Duodenal mucosa (tissue), 2 donors: ENCODE measurements at regions not wholly inside any gene's neighbourhood (a gene's known extent, or its start where the extent isn't known, plus 50 kb on each side); places are given as distances from the start of the nearest gene placed in this dataset.
"Not testable (repeated sequence)": the region's sequence is repeated elsewhere in the genome, so short reads cannot be mapped to it uniquely, and the experiment has no call there.

Experiments used
- H3K27ac ChIP-seq: one replicate; pipeline ENCODE4 v1.7.0; 2013; ENCODE audit warnings: low read depth, low read length
- H3K27me3 ChIP-seq, 2 donors: one replicate each; pipeline ENCODE4 v1.7.0; 2013; ENCODE audit warnings: low read length in 2 of 2, control low read depth in 1 of 2; ENCODE audit not compliant: insufficient read depth in 2 of 2, control insufficient read depth in 1 of 2
- H3K36me3 ChIP-seq, 2 donors: one replicate each; pipeline ENCODE4 v1.7.0; 2013; ENCODE audit warnings: low read length in 2 of 2, control low read depth in 1 of 2; ENCODE audit not compliant: insufficient read depth in 2 of 2, control insufficient read depth in 1 of 2
- H3K4me1 ChIP-seq, 2 donors: one replicate each; pipeline ENCODE4 v1.7.0; 2013; ENCODE audit warnings: low read length in 2 of 2, control low read depth in 1 of 2; ENCODE audit not compliant: insufficient read depth in 2 of 2, control insufficient read depth in 1 of 2
- H3K4me3 ChIP-seq, 2 donors: one replicate each; pipeline ENCODE4 v1.7.0; 2013; ENCODE audit warnings: low read length in 2 of 2, low read depth in 1 of 2
- H3K9ac ChIP-seq, 2 donors: one replicate each; pipeline ENCODE4 v1.7.0; 2013; ENCODE audit warnings: low read length in 2 of 2, low read depth in 1 of 2
- H3K9me3 ChIP-seq, 2 donors: one replicate each; pipeline ENCODE4 v1.7.0; 2013; ENCODE audit warnings: low read length in 2 of 2, control low read depth in 1 of 2; ENCODE audit not compliant: control insufficient read depth in 1 of 2

DNA sequence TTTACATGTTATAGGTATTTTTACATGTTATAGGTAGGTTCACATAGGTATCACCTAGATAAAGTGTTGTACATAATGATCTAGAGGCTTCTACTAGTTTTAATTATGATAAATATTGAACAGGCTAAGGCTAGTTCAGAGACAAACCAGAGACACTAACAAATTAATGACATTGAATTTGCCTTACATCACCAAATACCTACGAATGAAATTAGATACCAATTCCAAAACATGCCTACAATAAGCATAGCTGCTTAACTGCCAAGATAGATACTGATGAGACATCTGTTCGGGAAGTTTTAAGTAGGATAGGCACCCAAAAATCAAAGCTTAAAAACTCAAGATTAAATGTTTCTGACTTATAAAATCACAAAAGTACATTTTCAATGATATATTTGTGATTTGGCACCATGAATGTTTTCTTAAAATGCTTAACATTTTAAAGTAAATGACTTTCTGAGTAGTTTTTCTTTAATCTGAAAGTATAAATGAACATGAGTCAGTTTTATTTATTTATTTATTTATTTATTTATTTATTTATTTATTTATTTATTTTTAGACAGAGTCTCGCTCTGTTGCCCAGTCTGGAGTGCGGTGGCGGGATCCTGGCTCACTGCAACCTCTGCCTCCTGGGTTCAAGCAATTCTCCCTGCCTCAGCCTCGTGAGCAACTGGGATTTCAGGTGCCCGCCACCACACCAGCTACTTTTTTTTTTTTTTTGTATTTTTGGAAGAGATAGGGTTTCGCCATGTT lies 703.1 kb upstream of the ARRDC3 start:
- H3K4me3 ChIP-seq, result no peak overlapping the region
- no peaks in the 10 kb centered on the region for H3K4me1 ChIP-seq
- no peak overlapping the region for H3K9ac ChIP-seq

DNA sequence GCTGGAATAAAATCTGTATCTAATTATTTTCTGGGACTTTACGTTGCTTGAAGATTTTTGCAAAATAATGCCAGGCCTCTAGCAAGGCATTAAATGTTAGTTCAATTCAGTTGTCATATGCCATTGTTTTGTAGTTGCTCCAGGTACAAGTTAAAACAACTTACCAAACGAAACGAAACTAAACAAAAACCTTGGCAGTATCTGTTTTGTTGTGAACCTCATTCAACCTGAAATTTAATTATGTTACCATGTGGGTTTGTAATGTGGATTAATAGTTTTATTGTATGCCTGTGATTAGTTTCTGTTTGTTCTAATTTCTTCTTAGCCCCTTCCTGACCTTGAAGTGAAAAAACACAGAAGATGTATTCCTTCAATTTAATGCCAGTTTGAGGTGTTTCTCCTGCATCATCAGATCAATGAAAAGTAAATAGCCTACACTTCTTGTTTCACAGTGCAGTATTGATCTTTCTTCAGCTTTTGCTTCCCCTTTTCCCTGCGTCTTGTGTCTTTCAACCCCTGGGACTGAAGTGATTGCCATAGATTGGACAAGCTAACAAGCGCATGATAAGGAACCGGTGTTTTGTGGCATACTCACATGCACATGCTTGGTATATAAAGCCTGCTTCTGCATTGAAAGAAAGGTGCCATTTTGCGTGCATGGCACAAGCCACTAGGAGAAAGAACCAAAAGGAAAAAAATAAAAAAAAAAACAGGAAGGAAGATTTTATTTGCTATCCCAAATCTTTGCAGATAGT lies 699.0 kb upstream of the ARRDC3 start:
- no peaks in the 10 kb centered on the region for H3K27me3 ChIP-seq
- no peaks in the 10 kb centered on the region for H3K9me3 ChIP-seq
- no peaks in the 10 kb centered on the region for H3K4me1 ChIP-seq
- no peak overlapping the region for H3K27ac ChIP-seq
- no peak overlapping the region for H3K4me3 ChIP-seq
- H3K36me3 ChIP-seq, result no peaks in the 10 kb centered on the region
- no peak overlapping the region for H3K9ac ChIP-seq

More for the DNA sequence above, 703.1 kb upstream of the ARRDC3 start:
- no peaks in the 10 kb centered on the region for H3K36me3 ChIP-seq
- no peak overlapping the region for H3K27ac ChIP-seq
- H3K27me3 ChIP-seq, result no peaks in the 10 kb centered on the region
- H3K9me3 ChIP-seq, result no peaks in the 10 kb centered on the region

DNA sequence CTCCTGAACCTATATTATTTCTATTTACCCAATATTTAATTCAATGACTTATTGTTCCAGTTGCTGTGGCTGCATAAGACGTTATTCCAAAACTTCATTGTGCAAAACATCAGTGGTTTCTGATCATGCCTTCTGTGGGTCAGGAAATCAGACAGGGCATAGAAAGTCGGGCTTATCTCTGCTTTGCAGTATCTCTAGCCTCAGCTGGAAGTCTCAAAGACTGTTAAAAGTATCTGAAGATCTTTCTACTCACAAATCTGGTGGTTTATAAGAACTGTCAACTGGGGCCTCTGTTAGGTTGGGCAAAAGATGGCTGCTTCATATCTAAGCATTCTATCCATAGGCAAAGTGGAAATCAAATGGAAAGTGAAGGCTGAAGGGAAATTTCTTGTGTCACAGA lies 687.7 kb upstream of the ARRDC3 start:
- Histone ChIP-seq H3K27me3 (no peaks in the 10 kb centered on the region), H3K36me3 (no peaks in the 10 kb centered on the region), H3K9ac (no peak overlapping the region), H3K4me3 (no peak overlapping the region), H3K4me1 (no peaks in the 10 kb centered on the region), H3K9me3 (peaks cover 2 to 9% of the 10 kb centered on the region in 2 donors), H3K27ac (no peak overlapping the region)

DNA sequence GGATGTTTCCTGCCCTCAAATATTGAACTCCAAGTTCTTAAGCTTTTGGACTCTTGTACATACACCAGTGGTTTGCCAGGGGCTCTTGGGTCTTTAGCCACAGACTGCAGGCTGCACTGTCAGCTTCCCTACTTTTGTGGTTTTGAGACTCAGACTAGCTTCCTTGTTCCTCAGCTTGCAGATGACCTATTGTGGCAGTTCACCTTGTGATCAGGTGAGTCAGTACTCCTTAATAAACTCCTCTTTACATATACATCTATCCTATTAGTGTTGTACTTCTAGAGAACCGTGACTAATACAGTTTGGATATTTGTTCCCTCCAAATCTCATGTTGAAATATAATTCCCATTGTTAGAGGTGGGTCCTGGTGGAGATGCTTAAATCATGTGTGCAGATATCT lies 681.9 kb upstream of the ARRDC3 start:
- Histone ChIP-seq H3K4me3 (no peak overlapping the region), H3K27me3 (no peaks in the 10 kb centered on the region), H3K9me3 (peaks cover 5 to 28% of the 10 kb centered on the region in 2 donors), H3K4me1 (no peaks in the 10 kb centered on the region), H3K27ac (no peak overlapping the region), H3K9ac (no peak overlapping the region), H3K36me3 (no peaks in the 10 kb centered on the region)

DNA sequence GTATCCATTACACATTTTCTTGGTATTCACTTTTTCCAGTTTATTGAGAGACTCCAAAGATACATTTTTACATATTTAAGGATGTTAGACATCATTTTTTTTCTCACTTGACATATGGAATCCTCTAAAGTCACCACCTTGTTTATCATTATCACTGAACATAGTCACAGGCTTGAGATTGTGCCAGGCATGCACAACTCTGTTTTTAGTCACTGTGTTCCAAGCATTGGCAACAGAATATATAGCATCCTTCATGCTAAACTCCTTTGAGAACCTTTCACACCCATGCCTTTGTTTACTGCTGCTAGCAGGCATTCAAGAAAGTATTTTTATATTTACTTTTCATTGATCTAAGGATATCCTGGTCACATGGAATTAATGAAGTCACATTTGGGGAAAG lies 668.6 kb upstream of the ARRDC3 start:
- Histone ChIP-seq H3K36me3 (no peaks in the 10 kb centered on the region), H3K27ac (no peak overlapping the region), H3K9ac (no peak overlapping the region), H3K9me3 (peaks cover 0 to 3% of the 10 kb centered on the region in 2 donors), H3K4me3 (no peak overlapping the region), H3K4me1 (no peaks in the 10 kb centered on the region), H3K27me3 (no peaks in the 10 kb centered on the region)

DNA sequence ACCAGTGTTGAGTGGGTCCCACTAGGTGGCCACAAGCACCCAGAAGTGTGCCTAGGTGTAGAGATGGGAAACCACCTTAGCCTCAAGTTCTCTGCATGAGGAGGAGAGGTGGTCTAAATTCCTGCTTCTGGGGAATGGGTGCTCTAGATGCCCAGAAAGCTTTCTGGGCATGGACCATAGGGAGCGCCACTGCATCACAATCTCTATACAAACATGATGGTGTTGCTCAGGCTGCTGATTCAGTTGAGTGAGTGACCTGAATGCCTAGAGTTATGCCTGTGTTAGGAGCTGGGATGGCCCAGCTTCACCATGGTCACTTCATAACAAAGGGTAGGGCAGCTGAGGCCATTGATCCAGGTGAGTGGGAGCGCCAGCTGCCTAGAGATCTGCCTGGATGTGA lies 667.9 kb upstream of the ARRDC3 start:
- Histone ChIP-seq H3K4me3 (no peak overlapping the region), H3K4me1 (no peaks in the 10 kb centered on the region), H3K9me3 (peaks cover 0 to 3% of the 10 kb centered on the region in 2 donors), H3K36me3 (no peaks in the 10 kb centered on the region), H3K9ac (no peak overlapping the region), H3K27ac (no peak overlapping the region), H3K27me3 (no peaks in the 10 kb centered on the region)

DNA sequence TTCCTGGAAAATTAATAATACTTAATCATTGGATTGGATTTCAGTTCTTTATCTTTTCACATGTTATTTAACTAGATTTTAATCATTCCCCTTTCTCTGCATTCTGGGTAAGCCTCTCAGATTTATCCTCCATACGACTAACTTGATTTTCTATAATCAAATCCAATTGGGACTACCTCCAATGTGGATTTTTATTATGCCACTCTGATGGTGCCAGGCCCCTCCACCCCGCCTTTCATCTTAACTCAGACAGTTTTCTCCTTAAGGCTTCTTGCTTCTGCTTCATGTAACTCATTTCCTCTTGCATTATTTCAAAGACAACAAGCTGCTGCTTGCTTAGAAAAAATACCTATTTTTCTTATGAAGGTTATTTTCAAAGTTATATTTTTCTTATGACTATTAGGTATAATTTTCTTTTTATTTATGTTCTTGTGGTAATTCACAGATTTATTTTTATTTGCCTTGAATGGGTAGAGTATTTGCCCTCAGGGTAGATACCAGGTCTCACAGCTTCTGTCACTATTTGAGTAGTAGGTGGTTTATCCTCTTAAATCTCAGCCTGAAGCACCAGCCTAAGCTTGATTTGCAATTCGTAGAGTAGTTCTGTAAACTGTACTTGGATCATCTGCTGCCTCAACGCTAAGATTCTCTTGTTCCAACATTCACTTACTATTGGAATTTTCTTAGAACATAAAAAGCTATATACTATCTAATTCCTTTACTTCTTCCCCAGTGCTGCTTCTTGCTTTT lies 659.0 kb upstream of the ARRDC3 start:
- H3K4me3 ChIP-seq, result no peak overlapping the region
- no peaks in the 10 kb centered on the region for H3K36me3 ChIP-seq
- H3K4me1 ChIP-seq, result no peaks in the 10 kb centered on the region
- no peak overlapping the region for H3K27ac ChIP-seq
- no peak overlapping the region for H3K9ac ChIP-seq
- H3K9me3 ChIP-seq, result no peaks in the 10 kb centered on the region
- no peaks in the 10 kb centered on the region for H3K27me3 ChIP-seq

DNA sequence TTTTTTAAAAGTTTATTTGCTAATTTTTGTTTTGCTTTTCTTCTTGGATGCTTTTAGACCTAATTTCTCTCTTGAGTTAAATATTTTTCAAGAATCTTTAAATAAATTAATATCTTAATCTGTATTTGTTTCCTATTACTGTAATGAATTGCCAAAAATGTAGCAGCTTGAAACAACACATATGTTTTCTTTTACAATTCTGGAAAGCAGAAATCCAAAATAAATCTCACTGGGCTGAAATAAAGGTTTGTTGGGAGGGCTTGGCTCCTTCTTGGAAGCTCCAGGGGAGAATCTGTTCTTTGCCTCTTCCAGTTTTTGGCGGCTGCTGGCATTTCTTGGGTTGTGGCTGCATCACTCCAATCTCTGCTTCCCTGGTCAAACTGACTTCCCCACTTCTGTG lies 658.1 kb upstream of the ARRDC3 start:
- H3K36me3 ChIP-seq, result no peaks in the 10 kb centered on the region
- no peak overlapping the region for H3K9ac ChIP-seq
- no peaks in the 10 kb centered on the region for H3K9me3 ChIP-seq
- H3K4me1 ChIP-seq, result no peaks in the 10 kb centered on the region
- no peak overlapping the region for H3K4me3 ChIP-seq
- H3K27me3 ChIP-seq, result no peaks in the 10 kb centered on the region
- no peak overlapping the region for H3K27ac ChIP-seq

DNA sequence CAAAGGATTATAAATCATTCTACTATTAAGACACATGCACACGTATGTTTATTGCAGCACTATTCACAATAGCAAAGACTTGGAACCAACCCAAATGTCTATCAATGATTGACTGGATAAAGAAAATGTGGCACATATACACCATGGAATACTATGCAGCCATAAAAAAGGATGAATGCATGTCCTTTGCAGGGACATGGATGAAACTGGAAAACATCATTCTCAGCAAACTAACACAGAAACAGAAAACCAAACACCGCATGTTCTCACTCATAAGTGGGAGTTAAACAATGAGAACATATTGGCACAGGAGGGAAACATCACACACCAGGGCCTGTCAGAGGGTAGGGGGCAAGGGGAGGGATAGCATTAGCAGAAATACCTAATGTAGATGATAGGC lies 646.7 kb upstream of the ARRDC3 start:
- not testable (repeated sequence) for H3K36me3 ChIP-seq, H3K4me3 ChIP-seq

DNA sequence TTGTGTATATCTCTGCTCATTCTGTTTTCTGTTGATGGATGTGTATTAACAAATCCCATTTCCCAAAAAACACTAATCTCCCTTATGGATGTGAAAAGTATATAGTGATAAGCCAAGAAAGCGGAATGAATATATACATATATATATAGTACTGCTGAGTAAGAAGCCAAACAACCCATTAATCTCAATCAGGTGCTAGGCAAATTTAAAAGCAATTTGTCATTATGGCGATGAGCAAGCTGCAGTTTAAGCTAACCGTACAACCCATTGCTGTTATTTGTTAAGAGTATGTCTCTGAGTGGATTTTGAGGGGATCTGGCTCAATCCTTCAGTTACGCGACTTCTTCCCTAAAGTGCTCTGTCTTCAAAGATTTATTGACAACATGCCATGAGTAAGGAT lies 640.4 kb upstream of the ARRDC3 start:
- H3K36me3 ChIP-seq, result no peaks in the 10 kb centered on the region
- H3K9ac ChIP-seq, result no peak overlapping the region
- no peaks in the 10 kb centered on the region for H3K4me1 ChIP-seq
- no peaks in the 10 kb centered on the region for H3K27me3 ChIP-seq
- no peak overlapping the region for H3K27ac ChIP-seq
- no peak overlapping the region for H3K4me3 ChIP-seq
- H3K9me3 ChIP-seq, result no peaks in the 10 kb centered on the region

More for the DNA sequence above, 646.7 kb upstream of the ARRDC3 start:
- H3K9me3 ChIP-seq, H3K4me1 ChIP-seq, H3K27me3 ChIP-seq, H3K27ac ChIP-seq, H3K9ac ChIP-seq: not testable (repeated sequence)
